ENCODE measurements at regions not wholly inside any gene's neighbourhood (a gene's known extent, or its start where the extent isn't known, plus 50 kb on each side); places are given as distances from the start of the nearest gene placed in this dataset.

DNA sequence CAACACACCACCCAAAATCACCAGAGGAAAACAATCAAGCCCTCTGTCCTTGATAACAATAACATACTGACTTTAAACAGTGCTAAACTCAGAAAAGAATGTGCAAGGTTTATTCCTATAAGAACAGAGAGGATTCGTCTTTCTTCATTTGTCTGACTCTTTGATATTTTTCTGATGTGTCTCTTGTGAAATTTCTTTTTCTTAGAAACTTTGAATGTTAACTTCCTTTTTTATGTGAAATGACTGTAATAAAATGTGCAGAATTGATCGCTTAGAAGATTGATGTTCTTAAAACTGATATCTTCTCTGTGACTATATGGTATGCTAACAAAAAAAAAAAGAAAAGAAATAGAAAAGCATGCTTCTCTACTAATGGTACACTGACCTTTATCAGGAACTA lies 947.4 kb upstream of the CITED2 start:
- TF ChIP-seq, protein P1, sequence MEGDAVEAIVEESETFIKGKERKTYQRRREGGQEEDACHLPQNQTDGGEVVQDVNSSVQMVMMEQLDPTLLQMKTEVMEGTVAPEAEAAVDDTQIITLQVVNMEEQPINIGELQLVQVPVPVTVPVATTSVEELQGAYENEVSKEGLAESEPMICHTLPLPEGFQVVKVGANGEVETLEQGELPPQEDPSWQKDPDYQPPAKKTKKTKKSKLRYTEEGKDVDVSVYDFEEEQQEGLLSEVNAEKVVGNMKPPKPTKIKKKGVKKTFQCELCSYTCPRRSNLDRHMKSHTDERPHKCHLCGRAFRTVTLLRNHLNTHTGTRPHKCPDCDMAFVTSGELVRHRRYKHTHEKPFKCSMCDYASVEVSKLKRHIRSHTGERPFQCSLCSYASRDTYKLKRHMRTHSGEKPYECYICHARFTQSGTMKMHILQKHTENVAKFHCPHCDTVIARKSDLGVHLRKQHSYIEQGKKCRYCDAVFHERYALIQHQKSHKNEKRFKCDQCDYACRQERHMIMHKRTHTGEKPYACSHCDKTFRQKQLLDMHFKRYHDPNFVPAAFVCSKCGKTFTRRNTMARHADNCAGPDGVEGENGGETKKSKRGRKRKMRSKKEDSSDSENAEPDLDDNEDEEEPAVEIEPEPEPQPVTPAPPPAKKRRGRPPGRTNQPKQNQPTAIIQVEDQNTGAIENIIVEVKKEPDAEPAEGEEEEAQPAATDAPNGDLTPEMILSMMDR (IDR thresholded peaks at IDR 0.05; ENCODE audit: borderline replicate concordance, control extremely low read depth, extremely low read depth, insufficient read depth, missing control alignments): no peak
- in situ Hi-C loops (cut with MboI; ENCODE audit: low sequenced_read_pairs, unreplicated experiment): no loop called here
- DNase-seq (ENCODE audit: low spot score): no peak

DNA sequence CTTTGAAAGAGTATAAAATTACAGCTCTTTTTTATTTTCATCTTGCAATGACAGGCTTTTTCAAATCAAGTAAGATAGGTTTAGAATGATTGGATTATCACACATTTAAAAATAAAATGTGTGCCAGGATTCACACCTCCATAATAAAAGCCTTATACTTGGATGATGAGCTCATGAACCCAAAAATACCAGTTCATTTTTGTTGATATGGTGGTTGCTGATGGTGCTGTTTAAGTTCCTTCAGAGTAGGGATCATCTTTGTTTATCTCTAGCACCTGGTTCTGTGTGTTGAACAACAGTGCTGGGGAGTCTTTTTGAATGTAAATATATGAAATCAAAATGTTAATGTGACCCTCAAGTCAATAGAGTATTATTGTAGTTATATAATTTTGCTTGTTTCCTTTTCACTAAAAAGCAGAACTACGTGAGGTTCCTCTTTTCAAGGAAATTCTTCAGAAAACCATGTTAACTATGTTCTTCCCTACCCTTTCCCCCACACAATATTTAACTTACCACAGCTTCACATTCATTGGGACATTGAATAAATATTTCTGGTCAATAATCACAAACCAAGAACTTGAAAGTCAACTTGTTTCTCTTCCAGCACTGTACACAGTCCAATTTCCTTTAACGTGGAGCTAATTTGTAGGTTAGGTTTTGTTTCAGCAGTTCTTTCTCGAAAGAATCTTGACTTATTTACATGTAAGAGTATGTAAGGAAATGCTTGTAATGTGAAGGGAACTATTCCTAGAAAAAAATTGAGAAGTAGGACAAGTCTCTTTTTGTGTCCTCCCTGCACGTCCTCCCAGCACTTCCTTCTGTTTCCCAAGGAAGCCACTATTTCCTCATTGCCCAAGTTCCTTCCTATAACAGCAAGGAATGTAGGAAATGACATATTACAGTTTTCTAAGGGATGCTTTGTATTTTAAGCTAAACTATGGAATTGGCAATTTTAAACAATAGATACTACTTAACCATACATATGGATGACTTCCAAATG lies 945.9 kb upstream of the CITED2 start:
- TF ChIP-seq, protein P1 (IDR thresholded peaks at IDR 0.05; ENCODE audit: borderline replicate concordance, control extremely low read depth, extremely low read depth, insufficient read depth, missing control alignments): no peak
- no peak for DNase-seq (ENCODE audit: low spot score)
- in situ Hi-C loops (cut with MboI; ENCODE audit: low sequenced_read_pairs, unreplicated experiment): no loop called here

DNA sequence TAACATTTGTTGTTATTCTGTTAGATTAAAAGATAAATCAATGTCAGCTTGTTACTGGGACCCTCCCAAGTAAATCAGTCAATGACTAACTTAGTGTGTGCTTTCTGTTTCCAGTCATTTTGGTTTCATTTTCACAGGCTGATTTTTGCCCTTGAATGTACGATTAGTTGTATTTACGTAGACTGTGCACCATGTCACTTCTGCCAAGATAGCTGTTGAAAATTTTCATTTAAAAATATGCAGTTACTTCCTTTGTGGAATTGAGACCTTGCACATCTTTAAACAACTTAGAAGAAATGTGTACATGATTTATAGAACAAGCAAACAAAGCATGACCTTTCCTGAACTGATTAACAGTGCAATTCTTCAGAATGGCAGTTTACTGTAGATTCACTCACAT lies 944.8 kb upstream of the CITED2 start:
- TF ChIP-seq, protein P1 (IDR thresholded peaks at IDR 0.05; ENCODE audit: borderline replicate concordance, control extremely low read depth, extremely low read depth, insufficient read depth, missing control alignments): no peak
- in situ Hi-C loops (cut with MboI; ENCODE audit: low sequenced_read_pairs, unreplicated experiment): no loop called here
- no peak for DNase-seq (ENCODE audit: low spot score)

DNA sequence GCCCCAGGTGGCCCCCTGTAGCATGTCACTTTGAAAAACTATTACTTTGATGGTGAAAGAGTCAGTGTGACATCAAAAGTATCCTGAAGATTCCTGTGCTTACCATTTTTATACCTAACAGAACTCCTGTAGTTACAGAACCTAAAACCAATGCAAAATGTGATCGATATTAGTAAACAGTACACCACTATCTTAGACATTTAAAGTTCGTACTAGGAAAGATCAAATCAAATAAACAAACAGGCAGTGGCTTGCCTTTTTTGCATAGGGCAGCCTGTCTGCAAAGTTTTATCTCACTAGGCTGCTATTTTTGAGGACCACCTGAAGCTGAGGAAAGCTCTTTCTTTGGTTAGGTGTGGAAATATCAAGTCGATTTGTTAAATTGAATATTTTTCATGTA lies 944.0 kb upstream of the CITED2 start:
- in situ Hi-C loops (cut with MboI; ENCODE audit: low sequenced_read_pairs, unreplicated experiment): no loop called here
- TF ChIP-seq, protein P1 (IDR thresholded peaks at IDR 0.05; ENCODE audit: borderline replicate concordance, control extremely low read depth, extremely low read depth, insufficient read depth, missing control alignments): no peak
- DNase-seq (ENCODE audit: low spot score): no peak

DNA sequence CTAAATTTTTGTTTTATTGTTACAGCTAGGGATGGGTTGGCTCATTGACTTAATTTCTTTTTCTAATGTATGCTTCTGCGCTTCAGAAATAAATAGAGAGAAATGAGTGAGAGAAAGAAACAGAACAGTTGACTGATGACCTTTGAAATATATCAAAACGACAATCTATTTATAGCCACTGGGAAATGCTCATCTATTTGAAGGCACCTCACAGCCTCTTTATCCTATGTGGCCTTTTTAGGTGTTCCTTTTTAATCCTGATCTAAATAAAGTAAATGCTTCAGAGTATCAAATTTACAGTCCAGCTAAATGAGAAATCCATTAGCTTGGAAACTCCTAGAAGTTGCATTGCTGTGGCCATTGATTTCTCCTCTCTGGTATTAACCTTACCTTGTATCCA lies 943.5 kb upstream of the CITED2 start:
- in situ Hi-C loops (cut with MboI; ENCODE audit: low sequenced_read_pairs, unreplicated experiment): no loop called here
- TF ChIP-seq, protein P1 (IDR thresholded peaks at IDR 0.05; ENCODE audit: borderline replicate concordance, control extremely low read depth, extremely low read depth, insufficient read depth, missing control alignments): no peak
- no peak for DNase-seq (ENCODE audit: low spot score)

DNA sequence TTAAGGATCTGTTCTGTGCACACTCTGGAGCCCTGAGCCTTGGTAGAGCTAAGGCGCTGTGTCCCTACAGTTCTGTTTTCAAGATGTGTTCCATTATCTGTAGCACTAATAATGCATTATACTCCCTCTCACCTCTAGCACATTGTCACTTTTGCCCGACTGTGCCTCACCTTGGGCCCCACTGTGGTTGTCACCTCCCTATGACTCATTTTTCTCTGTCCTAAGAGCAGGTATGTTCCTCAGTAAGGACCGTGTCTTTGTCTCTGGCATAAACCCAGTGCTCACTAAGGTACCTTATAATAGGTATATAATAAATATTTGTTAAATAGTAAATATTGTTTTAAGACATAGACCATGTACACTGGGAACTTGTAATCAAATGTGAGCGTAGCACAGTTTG lies 942.5 kb upstream of the CITED2 start:
- DNase-seq (ENCODE audit: low spot score): no peak

More for the DNA sequence above, 942.5 kb upstream of the CITED2 start:
- TF ChIP-seq, protein P1 (IDR thresholded peaks at IDR 0.05; ENCODE audit: borderline replicate concordance, control extremely low read depth, extremely low read depth, insufficient read depth, missing control alignments): no peak
- in situ Hi-C loops (cut with MboI; ENCODE audit: low sequenced_read_pairs, unreplicated experiment): no loop called here
